ENCODE measurements at regions not wholly inside any gene's neighbourhood (a gene's known extent, or its start where the extent isn't known, plus 50 kb on each side); places are given as distances from the start of the nearest gene placed in this dataset.
"Not testable (repeated sequence)": the region's sequence is repeated elsewhere in the genome, so short reads cannot be mapped to it uniquely, and the experiment has no call there.

GRCh38 chr5:67992923-67993322 is 222.6 kb upstream of the PIK3R1 start:
- Histone ChIP-seq H3K4me1 (replicated peaks) (no peaks in the 10 kb centered on the region), H3K4me3 (no peak overlapping the region), H3K27me3 (replicated peaks) (no peaks in the 10 kb centered on the region), H3K36me3 (no peaks in the 10 kb centered on the region), H3K27ac (no peak overlapping the region), H3K9me3 (replicated peaks) (no peaks in the 10 kb centered on the region; the same call in 1 of the 2 replicates)
- no peak for DNase-seq (ENCODE audit: low read depth in 1 of 2, low spot score in 2 of 2)

- no peak overlapping the region for H3K27ac ChIP-seq
- DNase-seq (ENCODE audit: low read depth in 1 of 2, low spot score in 2 of 2), result no peak
- no peaks in the 10 kb centered on the region for H3K4me1 ChIP-seq (replicated peaks)
These were observed 226.1 kb upstream of the PIK3R1 start for GRCh38 chr5:67989456-67989855.

GRCh38 chr5:67986761-67987160 is 228.8 kb upstream of the PIK3R1 start:
- Histone ChIP-seq H3K27ac (no peak overlapping the region), H3K36me3 (no peaks in the 10 kb centered on the region), H3K9me3 (replicated peaks) (no peaks in the 10 kb centered on the region), H3K27me3 (replicated peaks) (no peaks in the 10 kb centered on the region), H3K4me3 (no peak overlapping the region), H3K4me1 (replicated peaks) (peaks cover 12% of the 10 kb centered on the region)
- no peak for DNase-seq (ENCODE audit: low read depth in 1 of 2, low spot score in 2 of 2)

More at GRCh38 chr5:67989456-67989855, 226.1 kb upstream of the PIK3R1 start:
- H3K9me3 ChIP-seq (replicated peaks), result no peaks in the 10 kb centered on the region; the same call in 1 of the 2 replicates
- no peak overlapping the region for H3K4me3 ChIP-seq
- no peaks in the 10 kb centered on the region for H3K27me3 ChIP-seq (replicated peaks)
- no peaks in the 10 kb centered on the region for H3K36me3 ChIP-seq

GRCh38 chr5:67985686-67986387 is 229.7 kb upstream of the PIK3R1 start:
- H3K27ac ChIP-seq, result no peak overlapping the region
- no peaks in the 10 kb centered on the region for H3K9me3 ChIP-seq (replicated peaks)
- H3K27me3 ChIP-seq (replicated peaks), result no peaks in the 10 kb centered on the region
- no peak for DNase-seq (ENCODE audit: low read depth in 1 of 2, low spot score in 2 of 2)
- peaks cover 12% of the 10 kb centered on the region for H3K4me1 ChIP-seq (replicated peaks)
- H3K36me3 ChIP-seq, result no peaks in the 10 kb centered on the region
- no peak overlapping the region for H3K4me3 ChIP-seq

- DNase-seq (ENCODE audit: low read depth in 1 of 2, low spot score in 2 of 2), result no peak
- H3K27ac ChIP-seq, result no peak overlapping the region
- peaks cover 12% of the 10 kb centered on the region for H3K4me1 ChIP-seq (replicated peaks)
- no peaks in the 10 kb centered on the region for H3K27me3 ChIP-seq (replicated peaks)
- H3K36me3 ChIP-seq, result no peaks in the 10 kb centered on the region
- H3K9me3 ChIP-seq (replicated peaks), result no peaks in the 10 kb centered on the region
- no peak overlapping the region for H3K4me3 ChIP-seq
These were observed 231.0 kb upstream of the PIK3R1 start for GRCh38 chr5:67984546-67984945.

- peak in 1 of 2 experiments; percentile 62 for DNase-seq (ENCODE audit: low read depth in 1 of 2, low spot score in 2 of 2)
- H3K36me3 ChIP-seq, result no peaks in the 10 kb centered on the region
- H3K9me3 ChIP-seq (replicated peaks), result no peaks in the 10 kb centered on the region
- peaks cover 13% of the 10 kb centered on the region for H3K4me1 ChIP-seq (replicated peaks)
- no peaks in the 10 kb centered on the region for H3K27me3 ChIP-seq (replicated peaks)
- peak overlapping the region; percentile 17; the same call in 1 of the 2 replicates for H3K27ac ChIP-seq
- no peak overlapping the region for H3K4me3 ChIP-seq
These were observed 232.1 kb upstream of the PIK3R1 start for GRCh38 chr5:67983251-67984110.

GRCh38 chr5:67982160-67982559 is 233.4 kb upstream of the PIK3R1 start:
- not testable (repeated sequence) for H3K27me3 ChIP-seq (replicated peaks); H3K36me3 ChIP-seq; DNase-seq (ENCODE audit: low read depth in 1 of 2, low spot score in 2 of 2); H3K4me3 ChIP-seq; H3K27ac ChIP-seq; H3K9me3 ChIP-seq (replicated peaks)
- peaks cover 24% of the 10 kb centered on the region for H3K4me1 ChIP-seq (replicated peaks)

- peaks cover 18% of the 10 kb centered on the region for H3K4me1 ChIP-seq (replicated peaks)
- no peaks in the 10 kb centered on the region for H3K27me3 ChIP-seq (replicated peaks)
- H3K4me3 ChIP-seq, result no peak overlapping the region
- peak in 1 of 2 experiments; percentile 18 for DNase-seq (ENCODE audit: low read depth in 1 of 2, low spot score in 2 of 2)
- no peaks in the 10 kb centered on the region for H3K9me3 ChIP-seq (replicated peaks)
- no peak overlapping the region for H3K27ac ChIP-seq
- H3K36me3 ChIP-seq, result no peaks in the 10 kb centered on the region
These were observed 237.4 kb upstream of the PIK3R1 start for GRCh38 chr5:67978171-67978570.

- Histone ChIP-seq H3K4me1 (replicated peaks) (peaks cover 13% of the 10 kb centered on the region), H3K27ac (no peak overlapping the region), H3K9me3 (replicated peaks) (no peaks in the 10 kb centered on the region), H3K36me3 (no peaks in the 10 kb centered on the region), H3K4me3 (no peak overlapping the region), H3K27me3 (replicated peaks) (no peaks in the 10 kb centered on the region)
- no peak for DNase-seq (ENCODE audit: low read depth in 1 of 2, low spot score in 2 of 2)
These were observed 238.5 kb upstream of the PIK3R1 start for GRCh38 chr5:67976891-67977601.

- Histone ChIP-seq H3K27ac (no peak overlapping the region), H3K36me3 (no peaks in the 10 kb centered on the region), H3K4me1 (replicated peaks) (peaks cover 13% of the 10 kb centered on the region), H3K9me3 (replicated peaks) (no peaks in the 10 kb centered on the region), H3K27me3 (replicated peaks) (no peaks in the 10 kb centered on the region), H3K4me3 (no peak overlapping the region)
- DNase-seq (ENCODE audit: low read depth in 1 of 2, low spot score in 2 of 2), result no peak
These were observed 239.4 kb upstream of the PIK3R1 start for GRCh38 chr5:67976181-67976580.

- peaks cover 13% of the 10 kb centered on the region for H3K4me1 ChIP-seq (replicated peaks)
- H3K4me3 ChIP-seq, result no peak overlapping the region
- no peaks in the 10 kb centered on the region for H3K27me3 ChIP-seq (replicated peaks)
- H3K9me3 ChIP-seq (replicated peaks), result no peaks in the 10 kb centered on the region
- no peak overlapping the region for H3K27ac ChIP-seq
- DNase-seq (ENCODE audit: low read depth in 1 of 2, low spot score in 2 of 2), result no peak
- no peaks in the 10 kb centered on the region for H3K36me3 ChIP-seq
These were observed 241.1 kb upstream of the PIK3R1 start for GRCh38 chr5:67974471-67974870.

- no peaks in the 10 kb centered on the region for H3K27me3 ChIP-seq (replicated peaks)
- no peak overlapping the region for H3K4me3 ChIP-seq
- no peak overlapping the region for H3K27ac ChIP-seq
- no peaks in the 10 kb centered on the region for H3K9me3 ChIP-seq (replicated peaks)
- H3K36me3 ChIP-seq, result no peaks in the 10 kb centered on the region
- no peak for DNase-seq (ENCODE audit: low read depth in 1 of 2, low spot score in 2 of 2)
- peaks cover 13% of the 10 kb centered on the region for H3K4me1 ChIP-seq (replicated peaks)
These were observed 241.5 kb upstream of the PIK3R1 start for GRCh38 chr5:67974054-67974453.

- Histone ChIP-seq H3K36me3 (no peaks in the 10 kb centered on the region), H3K4me1 (replicated peaks) (peaks cover 2% of the 10 kb centered on the region), H3K4me3 (no peak overlapping the region), H3K9me3 (replicated peaks) (no peaks in the 10 kb centered on the region), H3K27ac (no peak overlapping the region), H3K27me3 (replicated peaks) (no peaks in the 10 kb centered on the region)
- no peak for DNase-seq (ENCODE audit: low read depth in 1 of 2, low spot score in 2 of 2)
These were observed 243.4 kb upstream of the PIK3R1 start for GRCh38 chr5:67971971-67972821.

All from SJSA1 (cell line).